ENCODE measurements at regions not wholly inside any gene's neighbourhood (a gene's known extent, or its start where the extent isn't known, plus 50 kb on each side); places are given as distances from the start of the nearest gene placed in this dataset.
"Not testable (repeated sequence)": the region's sequence is repeated elsewhere in the genome, so short reads cannot be mapped to it uniquely, and the experiment has no call there.

DNA sequence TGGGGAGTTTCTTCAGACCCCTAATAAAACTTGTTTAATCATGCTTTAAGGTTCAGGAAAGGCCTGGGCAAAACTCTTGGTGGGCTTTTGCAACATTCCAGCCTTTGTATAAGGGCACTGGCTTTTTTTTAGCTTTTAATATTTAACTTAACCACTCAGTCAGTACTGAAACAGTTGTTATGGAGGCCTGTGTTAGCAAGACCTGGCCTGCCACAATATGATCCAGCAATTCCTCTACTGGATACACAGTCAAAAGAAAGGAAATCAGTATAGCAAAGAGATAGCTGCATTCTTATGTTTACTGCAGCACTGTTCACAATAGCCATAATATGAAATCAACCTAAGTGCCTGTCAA, 75.1 kb upstream of the COG2 start:
- no peaks in the 10 kb centered on the region for H3K36me3 ChIP-seq
- no peak overlapping the region for H3K27ac ChIP-seq
- no peak for TF ChIP-seq CTCF (IDR thresholded peaks at IDR 0.05)
- no peak for TF ChIP-seq POLR2A (IDR thresholded peaks at IDR 0.05)
- H3K9me3 ChIP-seq: no peaks in the 10 kb centered on the region
- DNase-seq: no peak
- H3K4me1 ChIP-seq: no peaks in the 10 kb centered on the region
- H3K27me3 ChIP-seq: no peaks in the 10 kb centered on the region
- H3K4me3 ChIP-seq: no peak overlapping the region

GRCh38 chr1:230566532-230567220, 75.6 kb upstream of the COG2 start:
- H3K9me3 ChIP-seq, H3K27ac ChIP-seq, H3K27me3 ChIP-seq, H3K36me3 ChIP-seq, DNase-seq, H3K4me1 ChIP-seq, H3K4me3 ChIP-seq: not testable (repeated sequence)

DNA sequence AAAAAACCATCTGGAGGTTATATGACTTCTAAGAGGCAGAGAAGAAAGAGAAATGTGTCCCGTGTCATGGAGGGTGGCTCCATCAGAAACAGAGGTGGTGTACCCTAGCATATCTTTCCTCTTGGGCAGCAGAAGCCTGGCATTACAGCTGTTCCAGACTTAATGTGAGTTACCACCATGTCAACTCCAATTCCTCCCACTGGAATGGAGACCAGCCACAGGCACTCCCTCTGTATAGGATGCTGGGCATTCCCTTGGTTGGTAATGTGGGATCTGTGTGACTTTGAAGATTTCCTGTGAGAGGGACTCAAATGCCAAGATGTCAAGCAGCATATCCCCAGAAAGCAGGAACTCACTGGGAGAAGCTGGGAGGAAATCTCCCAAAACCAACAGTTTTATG, 77.1 kb upstream of the COG2 start:
- no peak for DNase-seq
- H3K27me3 ChIP-seq: no peaks in the 10 kb centered on the region
- H3K27ac ChIP-seq: no peak overlapping the region
- TF ChIP-seq POLR2A (IDR thresholded peaks at IDR 0.05) (no peak), CTCF (IDR thresholded peaks at IDR 0.05) (no peak)
- no peaks in the 10 kb centered on the region for H3K4me1 ChIP-seq
- no peaks in the 10 kb centered on the region for H3K9me3 ChIP-seq
- no peaks in the 10 kb centered on the region for H3K36me3 ChIP-seq
- no peak overlapping the region for H3K4me3 ChIP-seq

DNA sequence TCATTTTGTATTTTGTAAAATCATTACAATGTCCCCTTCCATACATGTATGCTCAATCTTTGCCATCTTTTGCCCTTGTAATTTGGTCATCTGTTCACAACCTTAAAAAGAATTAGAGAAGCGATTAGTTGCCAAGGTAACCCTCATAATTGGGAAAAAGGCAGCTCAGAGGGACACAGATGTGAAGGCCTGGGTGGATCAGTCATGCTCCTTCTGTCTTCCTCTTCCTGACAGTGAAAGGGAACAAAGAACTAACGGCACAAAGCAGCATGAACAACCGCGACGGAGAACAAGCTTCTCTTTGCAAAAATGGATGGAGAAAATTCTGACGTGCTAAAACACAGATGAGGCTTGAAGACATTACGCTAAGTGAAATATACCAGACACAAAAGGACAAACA, 78.7 kb upstream of the COG2 start:
- no peak for DNase-seq
- H3K36me3 ChIP-seq: no peaks in the 10 kb centered on the region
- H3K27ac ChIP-seq: no peak overlapping the region
- no peak overlapping the region for H3K4me3 ChIP-seq
- no peaks in the 10 kb centered on the region for H3K9me3 ChIP-seq
- no peaks in the 10 kb centered on the region for H3K4me1 ChIP-seq
- no peak for TF ChIP-seq POLR2A (IDR thresholded peaks at IDR 0.05)
- TF ChIP-seq CTCF (IDR thresholded peaks at IDR 0.05): no peak
- H3K27me3 ChIP-seq: no peaks in the 10 kb centered on the region

DNA sequence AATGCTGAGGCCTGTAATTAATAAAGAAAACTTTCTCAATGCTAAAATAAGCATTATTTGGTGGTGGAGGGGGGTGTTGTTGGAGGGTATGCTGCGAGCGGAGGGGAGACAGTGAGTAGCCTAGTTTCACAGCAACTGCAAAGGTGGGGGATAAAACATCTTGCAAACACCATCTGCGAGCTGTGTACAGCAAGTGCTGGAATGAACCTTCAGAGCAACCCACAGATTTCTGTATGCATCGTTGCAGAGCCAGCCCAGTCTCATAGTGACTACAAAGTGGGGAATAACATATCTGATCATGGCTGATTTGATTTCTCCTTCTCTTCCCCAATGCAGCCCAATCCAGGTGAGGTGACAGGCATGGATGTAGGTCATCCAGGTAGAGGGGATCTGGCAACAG, 80.7 kb upstream of the COG2 start:
- no peaks in the 10 kb centered on the region for H3K36me3 ChIP-seq
- no peak overlapping the region for H3K4me3 ChIP-seq
- H3K4me1 ChIP-seq: no peaks in the 10 kb centered on the region
- H3K9me3 ChIP-seq: no peaks in the 10 kb centered on the region
- no peak for DNase-seq
- H3K27me3 ChIP-seq: no peaks in the 10 kb centered on the region
- TF ChIP-seq CTCF (IDR thresholded peaks at IDR 0.05): no peak
- no peak for TF ChIP-seq POLR2A (IDR thresholded peaks at IDR 0.05)
- H3K27ac ChIP-seq: no peak overlapping the region

- Histone ChIP-seq H3K27me3 (no peaks in the 10 kb centered on the region), H3K4me1 (no peaks in the 10 kb centered on the region), H3K9me3 (no peaks in the 10 kb centered on the region), H3K36me3 (no peaks in the 10 kb centered on the region), H3K4me3 (no peak overlapping the region), H3K27ac (no peak overlapping the region)
- TF ChIP-seq CTCF (IDR thresholded peaks at IDR 0.05) (no peak), POLR2A (IDR thresholded peaks at IDR 0.05) (no peak)
- DNase-seq: no peak
Observed at GRCh38 chr1:230558324-230558723, 84.0 kb upstream of the COG2 start.
